PC-3 (cell line): ENCODE measurements at regions not wholly inside any gene's neighbourhood (a gene's known extent, or its start where the extent isn't known, plus 50 kb on each side); places are given as distances from the start of the nearest gene placed in this dataset.

Experiments used
- CTCF ChIP-seq: fragments of 300-600 bp; sonication (generic); conservative IDR thresholded peaks from 2 replicates; pipeline ENCODE4 v1.5.1; 2017; ENCODE audit warnings: antibody characterized with exemption, low read depth, mild to moderate bottlenecking, low read length
- EZH2 ChIP-seq: fragments of 300-600 bp; sonication (generic); IDR thresholded peaks from one replicate; pipeline ENCODE4 v1.6.1; 2017; ENCODE audit warnings: antibody characterized with exemption, mild to moderate bottlenecking, low read length; ENCODE audit not compliant: unreplicated experiment
- EZH2phosphoT487 ChIP-seq: fragments of 300-600 bp; sonication (generic); IDR thresholded peaks from 2 replicates; pipeline ENCODE4 v1.6.1; 2018; ENCODE audit warnings: mild to moderate bottlenecking, antibody characterized with exemption, low read length, borderline replicate concordance

GRCh38 chr3:145269106-145269505, 891.9 kb downstream of the PLOD2 start:
- TF ChIP-seq CTCF, result no peak
- no peak for TF ChIP-seq EZH2
- TF ChIP-seq EZH2phosphoT487, result no peak
